Bronchial epithelial cell (primary cell): ENCODE measurements at regions not wholly inside any gene's neighbourhood (a gene's known extent, or its start where the extent isn't known, plus 50 kb on each side); places are given as distances from the start of the nearest gene placed in this dataset.
"Not testable (repeated sequence)": the region's sequence is repeated elsewhere in the genome, so short reads cannot be mapped to it uniquely, and the experiment has no call there.

Source experiments
- DNase-seq: peaks from one replicate; pipeline ENCODE4 v3.0.0-alpha.2; 2010; ENCODE audit warnings: low read depth
- FAIRE-seq: peaks from 2 replicates; lab custom pipeline; 2011; peaks lifted over from hg19 to GRCh38; lab: Jason Lieb, UNC
- H3K27me3 ChIP-seq: 2 replicates; pipeline ENCODE4 v1.5.1; 2011; ENCODE audit warnings: low read length; ENCODE audit not compliant: control insufficient read depth, insufficient read depth
- H3K36me3 ChIP-seq: 2 replicates; pipeline ENCODE4 v1.5.1; 2011; ENCODE audit warnings: low read length; ENCODE audit not compliant: control insufficient read depth, insufficient read depth
- H3K4me3 ChIP-seq: 2 replicates; pipeline ENCODE4 v1.5.1; 2011; ENCODE audit warnings: mild to moderate bottlenecking, low read depth, low read length, control low read depth
- CTCF ChIP-seq: IDR thresholded peaks from 2 replicates; pipeline ENCODE4 v1.5.1; 2011; ENCODE audit warnings: mild to moderate bottlenecking, moderate library complexity, low read length, control low read depth, inconsistent platforms; ENCODE audit not compliant: insufficient read depth, severe bottlenecking

GRCh38 chr6:79138146-79138545, 60.1 kb upstream of the PHIP start:
- TF ChIP-seq CTCF, result no peak
- no peak overlapping the region for H3K4me3 ChIP-seq
- H3K36me3 ChIP-seq, result no peaks in the 10 kb centered on the region
- FAIRE-seq, result no peak
- H3K27me3 ChIP-seq, result no peaks in the 10 kb centered on the region
- DNase-seq, result no peak

DNA sequence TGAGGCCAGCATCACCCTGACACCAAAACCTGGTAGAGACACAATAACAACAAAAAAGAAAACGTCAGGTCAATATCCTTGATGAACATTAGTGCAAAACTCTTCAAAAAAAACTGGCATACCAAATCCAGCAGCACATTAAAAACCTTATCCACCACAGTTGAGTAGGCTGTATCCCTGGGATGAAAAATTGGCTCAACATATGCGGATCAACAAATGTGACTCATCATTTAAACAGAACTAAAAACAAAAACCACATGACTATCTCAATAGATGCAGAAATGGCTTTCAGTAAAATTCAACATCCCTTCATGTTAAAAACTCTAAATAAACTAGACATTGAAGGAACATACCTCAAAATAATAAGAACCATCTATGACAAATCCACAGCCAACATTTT, 59.6 kb upstream of the PHIP start:
- Histone ChIP-seq H3K27me3 (no peaks in the 10 kb centered on the region), H3K36me3 (no peaks in the 10 kb centered on the region), H3K4me3 (no peak overlapping the region)
- FAIRE-seq (no peak), DNase-seq (no peak)
- TF ChIP-seq CTCF, result no peak

- H3K4me3 ChIP-seq, result no peak overlapping the region
- no peaks in the 10 kb centered on the region for H3K27me3 ChIP-seq
- no peaks in the 10 kb centered on the region for H3K36me3 ChIP-seq
- no peak for FAIRE-seq
- no peak for TF ChIP-seq CTCF
- no peak for DNase-seq
Measured at GRCh38 chr6:79135973-79136470, 58.0 kb upstream of the PHIP start.

DNA sequence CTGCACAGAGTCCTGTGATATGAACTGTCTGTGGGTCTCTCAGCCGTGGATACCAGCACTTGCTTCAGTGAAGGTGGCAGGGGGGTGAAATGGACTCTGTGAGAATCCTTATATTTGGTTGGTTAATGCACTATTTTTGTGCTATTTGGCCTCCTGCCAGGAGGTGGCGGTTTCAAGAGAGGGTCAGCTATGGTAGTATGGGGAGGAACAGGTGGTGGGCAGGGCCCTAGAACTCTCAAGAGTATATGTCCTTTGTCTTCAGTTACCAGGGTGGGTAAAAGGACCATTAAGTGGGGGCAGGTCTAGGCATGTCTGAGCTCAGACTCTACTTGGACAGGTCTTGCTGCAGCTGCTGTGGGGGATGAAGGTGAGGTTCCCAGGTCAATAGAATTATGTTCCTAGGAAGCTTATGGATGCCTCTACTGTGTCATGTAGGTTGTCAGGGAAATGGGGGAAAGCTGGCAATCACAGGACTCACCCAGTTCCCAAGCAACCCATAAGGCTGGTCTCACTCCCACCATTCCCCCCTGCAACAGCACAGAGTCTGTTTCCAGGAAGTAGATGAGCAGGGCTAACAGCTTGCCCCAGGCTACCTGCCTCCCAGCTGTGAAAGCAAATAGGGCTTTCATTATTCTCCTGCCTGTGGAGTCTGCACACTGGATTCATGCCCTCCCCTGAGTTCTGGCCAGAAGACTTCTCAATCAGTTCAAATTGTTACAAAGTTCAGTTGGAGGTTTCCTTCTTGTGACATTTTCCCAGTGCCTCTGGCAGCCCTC, 56.8 kb upstream of the PHIP start:
- no peak for FAIRE-seq
- H3K4me3 ChIP-seq, result no peak overlapping the region
- no peak for DNase-seq

DNA sequence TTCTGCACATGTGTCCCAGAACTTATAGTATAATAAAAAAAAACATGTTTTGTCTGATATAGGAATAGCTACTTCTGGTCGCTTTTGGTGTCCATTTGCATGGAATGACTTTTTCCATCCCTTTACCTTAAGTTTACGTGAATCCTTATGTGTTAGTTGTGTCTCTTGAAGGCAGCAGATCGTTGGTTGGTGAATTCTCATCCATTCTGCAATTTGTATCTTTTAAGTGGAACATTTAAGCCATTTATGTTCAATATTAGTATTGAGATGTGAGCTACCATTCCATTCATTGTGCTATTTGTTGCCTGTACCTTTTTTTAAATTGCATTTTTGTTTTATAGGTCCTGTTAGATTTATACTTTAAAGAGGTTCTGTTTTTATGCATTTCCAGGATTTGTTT, 55.1 kb upstream of the PHIP start:
- TF ChIP-seq CTCF, result no peak
- no peak overlapping the region for H3K4me3 ChIP-seq
- DNase-seq (no peak), FAIRE-seq (no peak)
- no peaks in the 10 kb centered on the region for H3K36me3 ChIP-seq
- H3K27me3 ChIP-seq, result no peaks in the 10 kb centered on the region

More for the DNA sequence above, 56.8 kb upstream of the PHIP start:
- no peaks in the 10 kb centered on the region for H3K36me3 ChIP-seq
- no peak for TF ChIP-seq CTCF
- no peaks in the 10 kb centered on the region for H3K27me3 ChIP-seq

DNA sequence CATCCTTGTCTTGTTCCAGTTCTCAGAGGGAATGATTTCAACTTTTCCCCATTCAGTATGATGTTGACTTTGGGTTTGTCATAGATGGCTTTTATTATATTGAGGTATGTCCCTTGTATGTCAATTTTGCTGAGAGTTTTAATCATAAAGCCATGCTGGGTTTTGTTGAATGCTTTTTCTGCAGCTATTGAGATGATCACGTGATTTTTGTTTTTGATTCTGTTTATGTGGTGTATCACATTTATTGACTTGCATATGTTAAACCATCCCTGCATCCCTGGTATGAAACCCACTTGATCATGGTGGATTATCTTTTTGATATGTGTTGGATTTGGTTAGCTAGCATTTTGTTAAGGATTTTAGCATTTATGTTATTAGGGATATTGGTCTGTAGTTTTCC, 53.2 kb upstream of the PHIP start:
- not testable (repeated sequence) for H3K4me3 ChIP-seq, FAIRE-seq, H3K27me3 ChIP-seq, H3K36me3 ChIP-seq, DNase-seq
